ENCODE measurements at regions not wholly inside any gene's neighbourhood (a gene's known extent, or its start where the extent isn't known, plus 50 kb on each side); places are given as distances from the start of the nearest gene placed in this dataset.

GRCh38 chr2:126189527-126189926 is 466.4 kb upstream of the GYPC start:
- Histone ChIP-seq H4K20me1 (ENCODE audit: insufficient read depth, low read length) (no peaks in the 10 kb centered on the region), H3K4me1 (ENCODE audit: control insufficient read depth in 1 of 2, insufficient read depth in 2 of 2, low read length in 2 of 2) (no peaks in the 10 kb centered on the region), H2AFZ (ENCODE audit: insufficient read depth, low read depth, low read length, poor library complexity, severe bottlenecking) (no peak overlapping the region), H3K79me2 (ENCODE audit: insufficient read depth, low read length) (no peaks in the 10 kb centered on the region), H3K36me3 (replicated peaks in 1 of 2; ENCODE audit: control insufficient read depth in 1 of 2, insufficient read depth in 2 of 2, low read length in 2 of 2) (no peaks in the 10 kb centered on the region), H3K27ac (ENCODE audit: low read depth in 1 of 2, low read length in 2 of 2) (no peak overlapping the region), H3K4me2 (replicated peaks; ENCODE audit: extremely low read depth, low read length, poor library complexity, severe bottlenecking) (no peak overlapping the region), H3K4me3 (replicated peaks in 1 of 3; ENCODE audit: low read depth in 2 of 3, low read length in 3 of 3) (no peak overlapping the region), H3K27me3 (ENCODE audit: control insufficient read depth in 2 of 2, insufficient read depth in 2 of 2, low read length in 2 of 2) (no peaks in the 10 kb centered on the region), H3K9ac (ENCODE audit: insufficient read depth, low read length, poor library complexity, severe bottlenecking) (no peak overlapping the region), H3K9me3 (replicated peaks in 1 of 2; ENCODE audit: control insufficient read depth in 1 of 2, insufficient read depth in 1 of 2, low read length in 2 of 2) (peaks cover 3 to 10% of the 10 kb centered on the region in 2 donors)
- no peak overlapping the region for H3K4me3 Mint-ChIP-seq
- H3K36me3 Mint-ChIP-seq = no peaks in the 10 kb centered on the region
- no peaks in the 10 kb centered on the region for H3K4me1 Mint-ChIP-seq
- peaks cover 0 to 1% (median 0%) of the 10 kb centered on the region in 3 donors for H3K27me3 Mint-ChIP-seq (ENCODE audit: low read depth in 3 of 3)
- intact Hi-C loops (cut with micrococcal nuclease) = no loop called here
- WGBS (ENCODE audit: insufficient coverage) = no CpG with 5 or more reads among the region's 4 CpGs
- TF ChIP-seq CTCF (IDR thresholded peaks at IDR 0.05) = no peak
- DNase-seq = no peak
- H3K27ac Mint-ChIP-seq = no peak overlapping the region
- peaks cover 0 to 6% (median 4%) of the 10 kb centered on the region in 7 donors for H3K9me3 Mint-ChIP-seq

- no peaks in the 10 kb centered on the region for H3K4me1 ChIP-seq (ENCODE audit: control insufficient read depth in 1 of 2, insufficient read depth in 2 of 2, low read length in 2 of 2)
- DNase-seq = no peak
- no peak overlapping the region for H3K9ac ChIP-seq (ENCODE audit: insufficient read depth, low read length, poor library complexity, severe bottlenecking)
- intact Hi-C loops (cut with micrococcal nuclease) = no loop called here
- no peaks in the 10 kb centered on the region for H3K27me3 ChIP-seq (ENCODE audit: control insufficient read depth in 2 of 2, insufficient read depth in 2 of 2, low read length in 2 of 2)
- H3K9me3 ChIP-seq (replicated peaks in 1 of 2; ENCODE audit: control insufficient read depth in 1 of 2, insufficient read depth in 1 of 2, low read length in 2 of 2) = no peaks in the 10 kb centered on the region
- Mint-ChIP-seq H3K36me3 (no peaks in the 10 kb centered on the region), H3K27me3 (ENCODE audit: low read depth in 3 of 3) (no peaks in the 10 kb centered on the region), H3K9me3 (peaks cover 0 to 8% (median 2%) of the 10 kb centered on the region in 7 donors), H3K4me3 (no peak overlapping the region), H3K4me1 (no peaks in the 10 kb centered on the region), H3K27ac (no peak overlapping the region)
- H3K4me3 ChIP-seq (replicated peaks in 1 of 3; ENCODE audit: low read depth in 2 of 3, low read length in 3 of 3) = no peak overlapping the region
- no peaks in the 10 kb centered on the region for H3K36me3 ChIP-seq (replicated peaks in 1 of 2; ENCODE audit: control insufficient read depth in 1 of 2, insufficient read depth in 2 of 2, low read length in 2 of 2)
- no peak for TF ChIP-seq CTCF (IDR thresholded peaks at IDR 0.05)
- no peak overlapping the region for H2AFZ ChIP-seq (ENCODE audit: insufficient read depth, low read depth, low read length, poor library complexity, severe bottlenecking)
- no peaks in the 10 kb centered on the region for H3K79me2 ChIP-seq (ENCODE audit: insufficient read depth, low read length)
- H4K20me1 ChIP-seq (ENCODE audit: insufficient read depth, low read length) = no peaks in the 10 kb centered on the region
- no peak overlapping the region for H3K4me2 ChIP-seq (replicated peaks; ENCODE audit: extremely low read depth, low read length, poor library complexity, severe bottlenecking)
- no CpG with 5 or more reads among the region's 3 CpGs for WGBS (ENCODE audit: insufficient coverage)
- no peak overlapping the region for H3K27ac ChIP-seq (ENCODE audit: low read depth in 1 of 2, low read length in 2 of 2)
Observed at GRCh38 chr2:126200538-126200937, 455.4 kb upstream of the GYPC start.
